HEK293 (cell line): ENCODE measurements at regions not wholly inside any gene's neighbourhood (a gene's known extent, or its start where the extent isn't known, plus 50 kb on each side); places are given as distances from the start of the nearest gene placed in this dataset.

Experiments
- CTCF ChIA-PET: fragments of 350-600 bp; formaldehyde crosslinking; extraction: SDS; loops from one replicate; lab custom pipeline; 2021; ENCODE audit warnings: antibody characterized with exemption; lab: Yijun Ruan, JAX
- POLR2A ChIA-PET: fragments of 300-600 bp; formaldehyde crosslinking; extraction: SDS; loops from one replicate; lab custom pipeline; 2020; ENCODE audit warnings: antibody characterized with exemption, inconsistent platforms; lab: Yijun Ruan, JAX
- H3K27ac ChIP-seq: fragments of 200-500 bp; sonication (Bioruptor generic); 2 replicates; pipeline ENCODE4 v1.5.1; 2014; ENCODE audit warnings: low read depth, low read length, control low read depth, inconsistent platforms; ENCODE audit errors: extremely low read depth
- H3K36me3 ChIP-seq, 2 experiments: fragments of 200-500 bp in 1 of 2; sonication (Bioruptor generic) in 1 of 2; 1 replicate in 1 of 2; 2 replicates in 1 of 2; pipeline ENCODE4 v1.5.1; 2014 to 2017; ENCODE audit warnings: inconsistent platforms in 2 of 2, low read length in 2 of 2; ENCODE audit not compliant: control insufficient read depth in 2 of 2, insufficient read depth in 1 of 2
- H3K4me1 ChIP-seq: fragments of 200-500 bp; sonication (Bioruptor generic); 2 replicates; pipeline ENCODE4 v1.5.1; 2014; ENCODE audit warnings: mild to moderate bottlenecking, low read length, inconsistent platforms; ENCODE audit not compliant: control insufficient read depth, insufficient read depth
- H3K4me3 ChIP-seq: 2 replicates; pipeline ENCODE4 v1.5.1; 2011; ENCODE audit warnings: low read depth, mild to moderate bottlenecking, control low read depth, low read length, moderate library complexity
- H3K9me3 ChIP-seq: fragments of 200-500 bp; sonication (Bioruptor generic); 2 replicates; pipeline ENCODE4 v1.5.1; 2014; ENCODE audit warnings: low read depth, low read length, inconsistent platforms; ENCODE audit not compliant: control insufficient read depth, insufficient read depth
- GLI2 ChIP-seq: fragments of 450-650 bp; formaldehyde crosslinking; IDR thresholded peaks from 2 replicates; pipeline ENCODE4; 2017; ENCODE audit warnings: missing biosample characterization, missing genetic modification characterization, low read depth, borderline replicate concordance
- REST ChIP-seq: fragments of 450-650 bp; formaldehyde crosslinking; IDR thresholded peaks from 2 replicates; pipeline ENCODE4 v1.5.1; 2016; ENCODE audit warnings: missing biosample characterization, missing genetic modification characterization
- TSHZ1 ChIP-seq: fragments of 450-650 bp; formaldehyde crosslinking; IDR thresholded peaks from 2 replicates; pipeline ENCODE4 v1.5.1; 2016; ENCODE audit warnings: missing biosample characterization, missing genetic modification characterization, borderline replicate concordance
- ZFP3 ChIP-seq: fragments of 450-650 bp; formaldehyde crosslinking; IDR thresholded peaks from 2 replicates; pipeline ENCODE4 v1.5.1; 2016; ENCODE audit warnings: low read depth, missing biosample characterization, missing genetic modification characterization
- ZNF155 ChIP-seq: fragments of 450-650 bp; formaldehyde crosslinking; IDR thresholded peaks from 2 replicates; pipeline ENCODE4 v1.5.1; 2016; ENCODE audit warnings: missing biosample characterization, missing genetic modification characterization
- ZNF184 ChIP-seq: fragments of 450-650 bp; IDR thresholded peaks from 2 replicates; pipeline ENCODE4 v1.5.1; 2018; ENCODE audit warnings: missing biosample characterization, mild to moderate bottlenecking, missing genetic modification characterization
- ZNF398 ChIP-seq: fragments of 450-650 bp; formaldehyde crosslinking; IDR thresholded peaks from 2 replicates; pipeline ENCODE4 v1.5.1; 2017; ENCODE audit warnings: missing biosample characterization, missing genetic modification characterization
- ZNF707 ChIP-seq: fragments of 450-650 bp; formaldehyde crosslinking; IDR thresholded peaks from 2 replicates; pipeline ENCODE4 v1.5.1; 2016; ENCODE audit warnings: missing biosample characterization, missing genetic modification characterization

- TF ChIP-seq TSHZ1 (tag by site-specific recombination), result no peak
These were observed 294.4 kb upstream of the TPM1 start (continued) for GRCh38 chr15:62748196-62748595.

- H3K4me1 ChIP-seq, result no peaks in the 10 kb centered on the region
- H3K4me3 ChIP-seq, result no peak overlapping the region
- ChIA-PET POLR2A (interaction anchor here (0.6 kb wide), 1 partner anchor 1530 kb away, joined by 3 read pairs; no protein-coding TSS in a partner anchor), CTCF (no interaction called here)
- TF ChIP-seq ZNF155 (tag by site-specific recombination) (no peak), ZNF398 (tag by site-specific recombination) (peak; percentile 66; the same call in 1 of the 2 replicates)
- H3K9me3 ChIP-seq, result no peaks in the 10 kb centered on the region
- no peaks in the 10 kb centered on the region for H3K36me3 ChIP-seq
- no peak overlapping the region for H3K27ac ChIP-seq
These were observed 293.3 kb upstream of the TPM1 start for GRCh38 chr15:62749036-62749815.

GRCh38 chr15:62750471-62750870 is 292.1 kb upstream of the TPM1 start:
- H3K27ac ChIP-seq, result no peak overlapping the region
- POLR2A ChIA-PET, result no interaction called here
- CTCF ChIA-PET, result interaction anchor here (0.8 kb wide), 1 partner anchor 8 kb away, joined by 5 read pairs; no protein-coding TSS in a partner anchor
- H3K36me3 ChIP-seq, result no peaks in the 10 kb centered on the region
- no peaks in the 10 kb centered on the region for H3K9me3 ChIP-seq
- TF ChIP-seq ZNF707 (tag by site-specific recombination) (no peak), ZFP3 (tag by site-specific recombination) (no peak), GLI2 (tag by site-specific recombination) (no peak), ZNF184 (tag by site-specific recombination) (no peak), REST (tag by site-specific recombination) (no peak)
- H3K4me3 ChIP-seq, result no peak overlapping the region
- no peaks in the 10 kb centered on the region for H3K4me1 ChIP-seq
